ENCODE measurements at regions not wholly inside any gene's neighbourhood (a gene's known extent, or its start where the extent isn't known, plus 50 kb on each side); places are given as distances from the start of the nearest gene placed in this dataset.

DNA sequence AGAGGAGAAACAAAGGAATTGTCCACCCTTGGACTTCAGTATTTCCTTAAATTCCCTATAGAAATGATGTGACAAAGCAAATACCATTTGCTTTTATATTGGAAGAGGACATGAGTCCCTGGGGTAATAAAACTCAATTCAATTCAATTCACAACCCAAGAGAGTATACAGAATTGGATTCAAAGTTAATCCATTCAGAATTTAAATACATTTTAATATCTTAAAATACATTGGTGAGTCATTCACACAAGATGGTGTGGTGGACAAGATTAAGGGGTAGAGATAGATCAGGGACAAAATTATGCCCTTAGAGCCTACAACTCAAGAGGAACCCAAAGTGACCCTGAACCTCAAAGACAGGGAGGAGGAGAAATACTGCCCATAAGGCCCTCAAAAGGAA lies 495.0 kb upstream of the TMPO start:
- Histone ChIP-seq H3K36me3 (ENCODE audit: control insufficient read depth, insufficient read depth, low read length) (no peaks in the 10 kb centered on the region), H3K9ac (ENCODE audit: low read length) (no peak overlapping the region), H3K27ac (ENCODE audit: low read depth, low read length) (no peak overlapping the region), H3K27me3 (ENCODE audit: control insufficient read depth, insufficient read depth, low read length) (no peaks in the 10 kb centered on the region), H3K4me3 (ENCODE audit: low read length) (no peak overlapping the region), H3K4me1 (ENCODE audit: control insufficient read depth, insufficient read depth, low read length) (no peaks in the 10 kb centered on the region)

DNA sequence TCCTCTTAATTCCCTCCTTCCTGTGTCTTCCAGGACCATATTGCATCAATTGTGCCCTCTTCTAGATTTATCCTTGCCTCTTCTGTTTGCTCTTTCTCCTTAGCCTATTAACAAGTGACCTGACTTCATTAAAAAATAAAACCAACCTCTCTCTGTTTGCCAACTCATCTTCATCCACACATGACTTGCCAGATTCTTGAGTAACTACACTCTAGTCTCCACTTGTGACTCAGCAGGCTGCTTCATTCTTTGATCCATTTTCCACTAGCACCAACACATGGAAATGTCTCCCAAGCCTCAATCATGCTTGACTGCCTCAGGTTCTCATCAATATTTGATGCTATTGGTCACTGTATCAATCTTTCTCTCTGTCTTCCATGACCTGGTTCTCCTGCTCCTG lies 492.4 kb upstream of the TMPO start:
- Histone ChIP-seq H3K27ac (ENCODE audit: low read depth, low read length) (no peak overlapping the region), H3K9ac (ENCODE audit: low read length) (no peak overlapping the region), H3K4me1 (ENCODE audit: control insufficient read depth, insufficient read depth, low read length) (no peaks in the 10 kb centered on the region), H3K36me3 (ENCODE audit: control insufficient read depth, insufficient read depth, low read length) (no peaks in the 10 kb centered on the region), H3K27me3 (ENCODE audit: control insufficient read depth, insufficient read depth, low read length) (no peaks in the 10 kb centered on the region), H3K4me3 (ENCODE audit: low read length) (no peak overlapping the region)

DNA sequence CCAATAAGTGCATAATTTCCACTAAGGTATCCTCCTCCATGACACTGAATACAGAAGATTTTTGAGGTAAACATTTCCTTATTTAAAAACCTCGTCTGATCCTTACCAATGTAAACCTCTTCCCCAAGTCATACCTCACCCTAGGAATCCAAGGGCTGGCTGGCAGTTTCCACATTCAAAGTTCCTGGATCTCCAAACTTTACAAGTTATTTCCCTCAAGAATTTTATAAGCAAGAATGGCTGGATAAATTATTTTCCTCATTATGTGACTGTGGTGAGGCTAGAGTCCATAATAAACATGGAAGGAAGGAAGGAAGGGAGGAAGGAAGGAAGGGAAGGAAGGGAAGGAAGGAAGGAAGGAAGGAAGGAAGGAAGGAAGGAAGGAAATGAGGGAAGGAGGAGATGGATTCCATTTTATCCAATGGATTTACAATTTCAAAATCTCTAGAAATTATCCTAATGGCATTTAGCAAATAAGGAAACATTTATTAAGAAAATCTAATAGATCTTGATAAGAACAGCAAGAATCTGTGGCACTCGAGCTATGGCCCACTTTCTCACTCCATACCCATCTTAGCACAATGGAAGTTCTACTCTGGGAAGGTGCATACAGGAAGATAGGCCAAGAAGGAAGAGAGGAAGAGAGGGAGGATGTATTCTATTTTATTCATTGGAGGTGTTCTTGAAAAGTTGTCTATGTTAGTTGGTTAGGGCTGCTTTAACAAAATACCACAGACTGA lies 477.8 kb upstream of the TMPO start:
- Histone ChIP-seq H3K27me3 (ENCODE audit: control insufficient read depth, insufficient read depth, low read length) (no peaks in the 10 kb centered on the region), H3K9ac (ENCODE audit: low read length) (no peak overlapping the region), H3K36me3 (ENCODE audit: control insufficient read depth, insufficient read depth, low read length) (no peaks in the 10 kb centered on the region), H3K4me3 (ENCODE audit: low read length) (no peak overlapping the region), H3K27ac (ENCODE audit: low read depth, low read length) (no peak overlapping the region), H3K4me1 (ENCODE audit: control insufficient read depth, insufficient read depth, low read length) (no peaks in the 10 kb centered on the region)

DNA sequence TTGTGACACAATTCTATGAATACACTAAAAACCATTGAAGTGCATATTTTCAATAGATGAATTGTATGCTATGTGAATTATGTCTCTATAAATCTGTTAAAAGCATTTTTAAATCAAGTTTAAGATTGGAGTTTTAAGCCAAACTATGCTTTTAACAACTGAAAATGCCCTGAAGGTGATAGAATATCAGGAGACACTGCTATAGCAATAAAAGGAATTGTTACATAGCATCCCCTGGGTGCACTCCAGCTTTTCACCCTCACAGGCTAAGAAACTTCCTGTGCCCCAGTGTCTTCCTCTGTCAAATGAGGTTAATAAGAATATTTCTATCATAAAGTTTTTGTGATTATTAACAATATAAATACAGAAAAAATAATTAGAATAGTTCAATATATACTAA lies 472.7 kb upstream of the TMPO start:
- no peak overlapping the region for H3K9ac ChIP-seq (ENCODE audit: low read length)
- no peak overlapping the region for H3K4me3 ChIP-seq (ENCODE audit: low read length)
- H3K4me1 ChIP-seq (ENCODE audit: control insufficient read depth, insufficient read depth, low read length), result no peaks in the 10 kb centered on the region
- no peaks in the 10 kb centered on the region for H3K36me3 ChIP-seq (ENCODE audit: control insufficient read depth, insufficient read depth, low read length)
- no peaks in the 10 kb centered on the region for H3K27me3 ChIP-seq (ENCODE audit: control insufficient read depth, insufficient read depth, low read length)
- H3K27ac ChIP-seq (ENCODE audit: low read depth, low read length), result no peak overlapping the region

DNA sequence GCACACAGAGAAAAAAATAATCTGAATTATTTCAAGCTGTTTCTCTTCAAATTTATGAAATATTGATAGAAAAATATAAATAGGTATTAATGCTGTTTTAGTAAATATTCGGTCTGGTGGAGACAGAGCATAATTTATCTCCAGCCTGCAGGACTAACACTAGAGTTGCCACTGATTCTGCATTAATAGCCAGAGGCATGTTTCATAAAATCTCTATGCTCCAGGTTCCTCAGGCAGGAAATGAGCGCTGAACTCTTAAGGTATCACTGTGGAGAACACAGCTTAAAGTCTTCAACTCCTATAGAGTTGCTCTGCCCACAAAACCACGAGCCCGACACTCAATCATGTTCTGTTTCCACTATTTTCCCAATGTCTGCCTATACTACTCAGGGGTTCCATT lies 470.0 kb upstream of the TMPO start:
- Histone ChIP-seq H3K4me3 (ENCODE audit: low read length) (no peak overlapping the region), H3K27ac (ENCODE audit: low read depth, low read length) (no peak overlapping the region), H3K9ac (ENCODE audit: low read length) (no peak overlapping the region), H3K4me1 (ENCODE audit: control insufficient read depth, insufficient read depth, low read length) (no peaks in the 10 kb centered on the region), H3K36me3 (ENCODE audit: control insufficient read depth, insufficient read depth, low read length) (no peaks in the 10 kb centered on the region), H3K27me3 (ENCODE audit: control insufficient read depth, insufficient read depth, low read length) (no peaks in the 10 kb centered on the region)

DNA sequence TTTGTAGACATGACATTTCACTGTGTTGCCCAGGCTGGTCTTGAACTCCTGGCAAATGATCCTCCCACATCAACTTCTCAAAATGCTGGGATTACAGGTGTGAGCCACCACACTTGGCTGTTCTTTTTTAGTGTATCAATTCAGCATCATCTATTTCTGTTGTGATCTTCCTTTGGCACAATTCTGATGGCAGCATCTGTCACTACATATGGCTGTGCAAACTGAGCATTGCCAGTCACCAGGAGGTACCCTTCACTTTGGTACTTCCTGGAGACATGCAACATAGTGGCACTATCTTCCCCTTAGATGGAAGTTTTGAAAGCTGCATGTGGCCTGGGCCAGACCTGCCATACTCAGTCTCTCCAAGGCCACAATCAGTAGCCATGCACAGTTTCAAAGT lies 467.1 kb upstream of the TMPO start:
- Histone ChIP-seq H3K27me3 (ENCODE audit: control insufficient read depth, insufficient read depth, low read length) (no peaks in the 10 kb centered on the region), H3K27ac (ENCODE audit: low read depth, low read length) (no peak overlapping the region), H3K4me3 (ENCODE audit: low read length) (no peak overlapping the region), H3K36me3 (ENCODE audit: control insufficient read depth, insufficient read depth, low read length) (no peaks in the 10 kb centered on the region), H3K4me1 (ENCODE audit: control insufficient read depth, insufficient read depth, low read length) (no peaks in the 10 kb centered on the region), H3K9ac (ENCODE audit: low read length) (no peak overlapping the region)

DNA sequence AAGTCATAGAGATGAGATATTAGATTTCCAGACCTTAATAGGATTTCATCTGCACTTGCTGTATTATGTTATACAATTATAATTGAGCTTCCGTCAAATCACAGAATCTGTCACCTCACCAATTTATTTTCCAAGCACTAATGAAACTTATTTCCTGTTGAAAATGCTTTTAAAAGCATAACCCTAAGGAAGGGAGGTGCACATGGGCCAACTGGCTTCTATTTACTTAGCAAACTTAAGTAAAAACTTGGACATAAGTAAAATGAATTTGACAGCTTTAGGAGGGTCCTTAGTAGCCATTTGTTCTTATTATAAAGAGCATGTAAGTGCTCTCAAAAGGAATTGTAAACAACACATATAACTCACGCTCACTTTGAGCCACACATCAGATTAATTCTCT lies 462.2 kb upstream of the TMPO start:
- H3K9ac ChIP-seq (ENCODE audit: low read length), result no peak overlapping the region
- H3K36me3 ChIP-seq (ENCODE audit: control insufficient read depth, insufficient read depth, low read length), result no peaks in the 10 kb centered on the region
- no peak overlapping the region for H3K27ac ChIP-seq (ENCODE audit: low read depth, low read length)
- H3K27me3 ChIP-seq (ENCODE audit: control insufficient read depth, insufficient read depth, low read length), result no peaks in the 10 kb centered on the region
- H3K4me1 ChIP-seq (ENCODE audit: control insufficient read depth, insufficient read depth, low read length), result no peaks in the 10 kb centered on the region
- no peak overlapping the region for H3K4me3 ChIP-seq (ENCODE audit: low read length)

DNA sequence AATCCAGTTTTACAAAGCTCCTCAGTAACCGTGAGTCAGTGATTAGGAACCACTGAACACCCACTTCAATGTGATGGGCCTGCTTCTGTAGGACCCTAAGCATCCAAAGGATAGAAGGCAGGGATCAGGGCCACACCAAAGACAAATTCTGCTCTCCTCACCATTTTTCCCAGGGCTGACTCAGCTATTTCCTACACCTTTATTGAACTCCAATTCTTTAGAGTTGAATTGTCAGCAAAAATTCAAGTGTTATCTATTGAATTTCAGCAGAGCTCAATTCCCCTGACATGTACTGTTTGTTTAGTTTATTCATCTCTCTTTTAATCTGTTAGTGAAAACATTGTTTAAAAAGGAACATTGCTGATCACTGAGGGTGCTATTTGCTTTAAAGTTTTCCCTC lies 457.7 kb upstream of the TMPO start:
- Histone ChIP-seq H3K27me3 (ENCODE audit: control insufficient read depth, insufficient read depth, low read length) (no peaks in the 10 kb centered on the region), H3K27ac (ENCODE audit: low read depth, low read length) (no peak overlapping the region), H3K36me3 (ENCODE audit: control insufficient read depth, insufficient read depth, low read length) (no peaks in the 10 kb centered on the region), H3K9ac (ENCODE audit: low read length) (no peak overlapping the region), H3K4me3 (ENCODE audit: low read length) (no peak overlapping the region), H3K4me1 (ENCODE audit: control insufficient read depth, insufficient read depth, low read length) (no peaks in the 10 kb centered on the region)

DNA sequence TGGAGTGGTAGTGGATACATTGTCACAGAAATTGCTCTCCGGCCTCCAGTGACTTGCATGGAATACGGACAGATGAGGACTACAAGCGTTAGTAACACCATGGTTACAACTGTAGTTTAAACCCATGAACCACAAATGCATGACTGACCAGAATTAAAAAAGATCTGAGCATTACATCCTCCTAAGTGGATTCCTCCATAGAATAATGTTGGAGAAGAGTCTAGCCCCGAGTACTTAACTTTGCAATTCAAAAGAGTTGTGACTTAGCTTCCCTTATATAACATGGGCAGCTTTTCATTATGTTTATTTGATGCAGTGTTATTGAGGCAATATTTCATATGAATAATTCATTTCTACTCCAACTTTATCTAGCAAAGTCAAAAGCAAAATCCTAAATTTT lies 457.2 kb upstream of the TMPO start:
- H3K27ac ChIP-seq (ENCODE audit: low read depth, low read length), result no peak overlapping the region

DNA sequence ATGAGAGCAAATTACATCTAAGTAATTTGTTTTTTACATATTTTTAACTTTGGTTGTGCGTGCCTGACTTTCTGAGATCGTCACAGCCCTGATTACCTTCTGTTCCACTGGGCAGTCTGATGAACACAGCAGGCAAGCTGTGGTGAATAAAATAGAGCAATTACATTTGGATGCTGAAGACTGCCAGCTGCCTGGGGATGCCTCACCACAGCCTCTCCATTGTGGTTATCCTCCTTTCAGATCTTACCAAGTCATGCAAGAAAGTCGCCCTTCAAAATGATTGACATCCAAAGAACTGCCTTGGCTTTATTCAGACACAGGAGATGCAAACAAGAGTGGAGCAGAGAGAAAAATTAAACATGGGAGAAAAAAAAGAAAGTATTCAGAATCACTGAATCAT lies 456.6 kb upstream of the TMPO start:
- Histone ChIP-seq H3K27me3 (ENCODE audit: control insufficient read depth, insufficient read depth, low read length) (no peaks in the 10 kb centered on the region), H3K9ac (ENCODE audit: low read length) (no peak overlapping the region), H3K27ac (ENCODE audit: low read depth, low read length) (no peak overlapping the region), H3K36me3 (ENCODE audit: control insufficient read depth, insufficient read depth, low read length) (no peaks in the 10 kb centered on the region), H3K4me1 (ENCODE audit: control insufficient read depth, insufficient read depth, low read length) (no peaks in the 10 kb centered on the region), H3K4me3 (ENCODE audit: low read length) (no peak overlapping the region)

More for the DNA sequence above, 457.2 kb upstream of the TMPO start:
- H3K4me1 ChIP-seq (ENCODE audit: control insufficient read depth, insufficient read depth, low read length), result no peaks in the 10 kb centered on the region
- no peak overlapping the region for H3K9ac ChIP-seq (ENCODE audit: low read length)
- no peak overlapping the region for H3K4me3 ChIP-seq (ENCODE audit: low read length)
- no peaks in the 10 kb centered on the region for H3K36me3 ChIP-seq (ENCODE audit: control insufficient read depth, insufficient read depth, low read length)
- no peaks in the 10 kb centered on the region for H3K27me3 ChIP-seq (ENCODE audit: control insufficient read depth, insufficient read depth, low read length)

DNA sequence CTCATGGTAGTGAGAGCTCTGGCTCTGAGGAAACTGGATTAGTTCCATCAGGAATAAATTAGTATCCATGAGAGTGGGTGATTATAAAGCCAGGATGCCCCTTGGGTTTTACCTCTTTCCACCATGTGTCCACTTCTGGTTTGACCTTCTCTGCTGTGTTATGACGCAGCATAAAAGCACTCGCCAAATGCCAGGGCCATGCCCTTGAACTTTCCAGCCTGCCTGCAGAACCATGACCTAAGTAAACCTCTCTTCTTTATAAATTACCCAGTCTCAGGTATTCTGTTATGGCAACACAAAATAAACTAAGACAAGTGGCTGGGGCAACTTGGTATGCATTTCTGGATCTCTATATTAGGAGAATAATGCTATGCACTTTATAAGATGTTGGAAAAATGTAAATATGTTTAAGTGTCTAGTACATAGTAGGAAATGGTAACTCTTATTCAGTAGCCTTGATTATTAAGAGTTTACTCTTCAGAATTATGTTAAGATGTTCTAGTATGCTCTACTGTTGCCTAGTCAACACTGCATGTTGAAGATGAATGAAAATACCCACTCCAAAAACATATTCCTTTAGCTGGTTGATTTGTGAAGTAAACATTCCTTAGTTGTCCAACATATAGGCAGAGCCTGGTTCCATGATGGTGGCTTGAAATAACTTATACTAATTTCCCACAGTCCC lies 455.6 kb upstream of the TMPO start:
- Histone ChIP-seq H3K9ac (ENCODE audit: low read length) (no peak overlapping the region), H3K27me3 (ENCODE audit: control insufficient read depth, insufficient read depth, low read length) (no peaks in the 10 kb centered on the region), H3K36me3 (ENCODE audit: control insufficient read depth, insufficient read depth, low read length) (no peaks in the 10 kb centered on the region), H3K27ac (ENCODE audit: low read depth, low read length) (peak overlapping the region; percentile 49), H3K4me1 (ENCODE audit: control insufficient read depth, insufficient read depth, low read length) (no peaks in the 10 kb centered on the region), H3K4me3 (ENCODE audit: low read length) (no peak overlapping the region)

DNA sequence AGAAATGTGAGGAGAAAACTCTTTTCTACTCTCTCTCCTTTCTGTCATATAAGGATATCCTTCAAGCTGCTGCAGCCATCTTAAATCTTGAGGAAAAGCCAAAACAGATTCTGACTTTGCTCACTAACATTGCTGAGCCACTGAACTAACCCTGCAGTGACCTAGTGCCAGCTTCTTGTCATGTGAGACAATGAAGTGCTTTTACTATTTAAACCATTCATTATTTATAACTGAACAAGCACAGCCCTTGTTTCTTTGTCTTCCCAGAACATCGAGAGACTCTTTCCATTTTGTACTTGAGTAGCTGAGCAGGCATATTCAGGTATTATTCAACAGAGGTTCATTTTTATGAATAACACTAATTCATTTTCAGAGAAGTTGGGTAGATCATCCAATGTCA lies 455.0 kb upstream of the TMPO start:
- Histone ChIP-seq H3K4me3 (ENCODE audit: low read length) (no peak overlapping the region), H3K27ac (ENCODE audit: low read depth, low read length) (peak overlapping the region; percentile 49), H3K36me3 (ENCODE audit: control insufficient read depth, insufficient read depth, low read length) (no peaks in the 10 kb centered on the region), H3K4me1 (ENCODE audit: control insufficient read depth, insufficient read depth, low read length) (no peaks in the 10 kb centered on the region), H3K9ac (ENCODE audit: low read length) (no peak overlapping the region), H3K27me3 (ENCODE audit: control insufficient read depth, insufficient read depth, low read length) (no peaks in the 10 kb centered on the region)
